Activated CD4-positive, alpha-beta T cell treated with anti-CD3 and anti-CD28 coated beads, Interleukin-10, Interleukin-2, amounts not matched to agents 100 ng/mL and 50 ng/mL, durations not matched to agents 16 hours and 8 hours (primary cell): ENCODE measurements at regions not wholly inside any gene's neighbourhood (a gene's known extent, or its start where the extent isn't known, plus 50 kb on each side); places are given as distances from the start of the nearest gene placed in this dataset.

Experiments
- DNase-seq: peaks from one replicate; pipeline ENCODE4 v3.0.0-alpha.2; 2020

- DNase-seq, result peak; percentile 85
Observed at GRCh38 chr6:30396833-30397479, 52.0 kb downstream of the RPP21 start.

DNA sequence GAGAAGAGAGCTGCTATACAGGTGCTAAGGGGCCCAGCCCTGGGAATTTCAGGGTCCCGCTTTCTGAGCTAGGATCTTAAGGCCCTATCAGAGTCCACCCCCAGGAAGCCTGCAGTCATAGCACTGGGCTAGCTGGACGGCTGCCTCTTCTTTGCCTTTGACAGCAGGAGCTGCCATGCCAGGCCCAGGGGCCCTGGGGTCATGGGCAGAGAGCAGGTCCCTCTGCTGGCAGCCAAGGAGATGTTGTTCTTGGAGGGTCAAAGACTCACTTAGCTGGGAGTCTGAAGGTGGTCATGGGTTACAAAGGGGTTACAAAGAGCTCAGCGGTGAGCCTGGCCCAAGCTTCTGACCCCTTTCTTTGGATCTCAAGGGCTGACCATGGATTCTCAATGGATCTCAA is 52.7 kb downstream of the RPP21 start:
- no peak for DNase-seq

DNA sequence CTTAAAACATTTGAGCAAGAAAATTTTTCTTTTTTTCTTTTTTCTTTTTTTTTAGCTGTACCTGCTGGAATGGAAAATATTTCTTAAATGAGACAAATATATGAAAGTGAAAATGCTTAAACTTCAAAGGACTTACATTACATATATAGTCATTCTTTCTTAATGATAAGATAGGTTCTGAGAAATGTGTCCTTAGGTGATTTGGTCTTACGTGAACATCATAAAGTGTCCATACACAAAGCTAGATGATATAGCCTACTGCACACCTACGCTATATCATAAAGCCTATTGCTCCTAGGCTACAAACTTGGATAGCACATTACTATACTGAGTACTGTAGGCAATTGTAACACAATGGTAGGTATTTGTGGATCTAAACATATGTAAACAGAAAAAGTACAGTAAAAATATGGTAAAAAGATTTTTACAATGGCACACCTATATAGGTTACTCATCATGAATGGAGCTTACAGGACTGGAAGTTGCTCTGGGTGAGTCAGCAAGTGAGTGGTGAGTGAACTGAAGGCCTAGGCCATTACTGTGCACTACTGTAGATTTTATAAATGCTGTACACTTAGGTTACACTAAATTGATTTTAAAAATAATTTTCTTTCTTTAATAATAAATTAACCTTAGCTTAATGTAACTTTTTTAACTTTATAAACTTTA is 54.6 kb downstream of the RPP21 start:
- no peak for DNase-seq

DNA sequence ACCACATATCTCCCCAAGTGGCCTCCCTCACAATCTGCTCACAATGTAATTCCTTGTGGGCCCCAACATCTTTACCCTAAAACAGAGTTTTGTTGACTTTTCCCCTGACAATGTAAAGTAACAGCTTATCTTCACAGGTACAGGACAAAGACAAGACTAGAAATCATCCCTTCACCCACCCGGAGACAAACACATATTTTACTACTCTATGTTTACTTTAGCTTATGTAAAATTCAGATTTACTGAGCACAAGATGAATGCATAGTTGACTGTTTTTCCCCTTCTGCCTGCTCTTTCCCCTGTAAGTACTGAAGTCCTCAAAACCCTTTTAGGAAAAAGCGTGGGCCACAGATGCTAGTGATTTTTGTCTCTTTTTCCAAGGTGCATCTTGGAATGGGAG is 61.0 kb downstream of the RPP21 start:
- DNase-seq, result no peak

DNA sequence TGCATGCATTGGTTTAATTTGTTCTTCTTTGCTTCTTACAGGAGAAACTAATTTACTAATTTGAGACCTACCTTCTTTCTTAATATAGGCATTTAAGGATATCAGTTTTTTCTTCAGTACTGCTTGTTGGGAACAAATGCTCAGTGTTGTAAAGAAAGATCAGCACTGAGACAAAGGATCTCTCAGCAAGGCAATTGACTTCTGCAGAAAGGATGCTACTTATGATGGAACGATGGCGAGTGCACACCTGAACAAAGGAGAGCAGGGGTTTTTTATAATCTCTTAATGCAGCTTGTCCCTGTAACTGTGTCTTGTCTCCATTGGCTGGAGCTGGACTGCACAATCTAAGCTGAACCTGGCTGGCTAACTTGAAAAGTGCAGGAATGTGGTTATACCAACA is 64.2 kb downstream of the RPP21 start:
- no peak for DNase-seq

- DNase-seq, result peak; percentile 70
Observed at GRCh38 chr6:30411515-30412207, 66.7 kb downstream of the RPP21 start.

DNA sequence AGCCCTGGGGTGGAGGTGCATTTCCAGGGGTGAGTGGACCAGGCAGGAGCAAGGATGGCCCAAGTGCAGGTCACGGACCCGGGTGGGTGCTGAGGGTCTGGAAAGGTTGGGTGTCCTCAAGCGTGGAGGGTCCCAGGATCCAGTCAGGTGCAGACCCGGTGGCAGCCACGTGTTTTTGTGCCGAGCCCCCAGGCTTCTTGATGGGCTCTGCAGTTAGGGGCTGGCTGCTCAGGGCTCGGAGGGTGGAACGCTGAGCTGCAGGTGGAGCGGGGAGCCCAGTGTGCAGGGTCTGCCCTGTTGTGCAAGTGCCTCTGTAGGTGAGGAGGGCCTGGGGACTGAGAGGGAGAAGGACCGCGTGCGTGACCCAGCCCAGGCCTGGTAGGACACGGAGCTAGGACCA is 70.9 kb upstream of the HLA-E start:
- no peak for DNase-seq

DNA sequence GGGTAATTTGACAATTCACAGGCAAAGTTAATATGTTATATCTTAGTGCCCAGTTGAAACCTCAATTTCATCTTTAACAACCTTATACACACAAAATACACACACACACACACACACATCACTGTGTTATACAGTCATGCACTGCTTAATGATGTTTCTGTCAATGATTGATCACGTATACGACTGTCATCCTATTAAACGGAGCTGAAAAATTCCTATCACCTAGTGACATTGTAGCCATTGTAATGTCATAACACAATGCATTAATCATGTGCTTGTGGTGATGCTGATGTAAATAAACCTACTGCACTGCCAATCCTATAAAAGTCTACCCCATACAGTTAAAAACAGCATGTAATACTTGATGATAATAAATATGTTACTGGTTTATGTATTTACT is 64.8 kb upstream of the HLA-E start:
- DNase-seq, result no peak
